GM21723 (cell line): ENCODE measurements at regions not wholly inside any gene's neighbourhood (a gene's known extent, or its start where the extent isn't known, plus 50 kb on each side); places are given as distances from the start of the nearest gene placed in this dataset.

Experiments
- ATAC-seq: cut with Tn5 transposase; IDR thresholded peaks from one replicate; pipeline ENCODE4 v1.9.1; 2021; ENCODE audit warnings: mild to moderate bottlenecking, moderate library complexity; ENCODE audit not compliant: unreplicated experiment

DNA sequence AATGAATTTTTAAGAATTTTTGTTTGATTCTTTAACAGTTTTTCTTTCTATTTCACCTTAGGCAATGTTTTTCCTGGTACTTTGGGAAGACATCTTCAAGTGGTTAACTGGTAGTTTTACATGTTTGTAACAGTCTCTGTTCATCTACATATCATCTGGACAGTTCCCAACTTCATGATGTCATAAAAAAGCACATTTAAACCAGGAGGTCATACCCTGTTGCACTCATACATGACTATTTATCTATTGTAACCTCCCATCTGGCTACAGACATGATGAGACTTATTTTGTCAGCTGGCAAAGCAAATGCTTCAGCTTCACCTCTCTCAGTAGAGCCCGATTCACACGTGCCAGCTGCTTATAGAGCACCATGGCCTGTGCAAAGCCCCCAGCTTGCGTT lies 99.8 kb upstream of the YPEL5 start:
- no peak for ATAC-seq

DNA sequence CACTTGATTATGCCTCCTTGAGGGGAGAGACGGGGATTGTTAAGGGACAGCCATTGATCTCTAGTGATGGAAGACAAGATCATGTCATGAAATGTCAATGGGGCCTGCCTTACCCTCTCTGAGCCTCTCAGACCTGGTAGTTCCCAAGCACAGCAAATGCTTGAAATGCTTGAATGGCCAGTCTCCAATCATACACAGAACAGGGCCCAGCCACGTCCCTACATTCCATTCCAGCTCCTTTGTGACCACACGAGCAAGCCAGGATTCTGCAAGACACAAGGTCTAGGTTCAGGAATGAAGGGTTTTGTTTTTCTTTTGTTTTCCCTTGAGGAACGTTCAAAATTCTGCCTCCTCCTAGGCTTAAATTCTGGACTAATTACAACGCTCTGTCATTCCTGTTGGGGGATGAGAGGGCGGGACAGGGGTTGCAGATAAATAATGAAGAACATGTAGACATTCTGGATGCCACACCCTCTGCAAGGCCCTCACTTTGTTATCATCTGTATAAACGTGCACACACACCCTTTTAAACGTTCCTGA lies 98.1 kb upstream of the YPEL5 start:
- no peak for ATAC-seq

DNA sequence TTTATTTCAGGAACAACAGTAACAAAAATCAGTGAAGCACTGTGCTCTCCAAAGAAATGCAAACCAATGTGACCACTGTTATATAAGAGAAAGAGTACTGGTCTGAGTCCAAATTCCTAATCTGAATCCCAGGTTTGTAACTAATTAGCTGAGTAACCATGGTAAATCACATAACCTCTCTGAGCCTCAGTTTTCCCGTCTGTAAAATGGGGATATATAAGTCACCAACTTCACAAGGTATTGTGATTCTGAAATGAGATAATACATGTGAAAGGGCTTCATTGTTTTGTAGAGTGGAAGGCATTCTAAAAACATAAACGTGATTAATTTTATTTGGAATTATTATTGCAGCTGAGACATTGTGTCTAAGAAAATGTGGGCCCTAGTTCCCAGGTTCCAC lies 91.3 kb upstream of the YPEL5 start:
- ATAC-seq, result no peak

DNA sequence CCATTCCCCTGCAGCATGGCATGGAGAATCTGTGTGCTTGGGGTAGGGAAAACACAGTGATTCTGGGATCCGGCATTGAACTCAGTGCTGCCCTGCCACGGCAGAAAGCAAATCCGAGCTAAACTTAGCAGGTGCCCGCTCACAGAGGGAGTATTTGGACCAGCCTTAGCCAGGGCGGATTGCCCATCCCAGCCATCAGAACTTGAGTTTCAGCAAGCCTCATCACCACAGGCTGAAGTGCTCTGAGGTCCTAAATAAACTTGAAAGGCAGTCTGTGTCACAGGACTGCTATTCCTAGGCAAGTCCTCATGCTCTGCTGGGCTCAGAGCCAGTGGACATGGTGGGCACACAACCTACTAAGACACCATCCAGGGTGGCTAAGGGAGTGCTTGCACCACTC lies 86.2 kb upstream of the YPEL5 start:
- ATAC-seq, result no peak

DNA sequence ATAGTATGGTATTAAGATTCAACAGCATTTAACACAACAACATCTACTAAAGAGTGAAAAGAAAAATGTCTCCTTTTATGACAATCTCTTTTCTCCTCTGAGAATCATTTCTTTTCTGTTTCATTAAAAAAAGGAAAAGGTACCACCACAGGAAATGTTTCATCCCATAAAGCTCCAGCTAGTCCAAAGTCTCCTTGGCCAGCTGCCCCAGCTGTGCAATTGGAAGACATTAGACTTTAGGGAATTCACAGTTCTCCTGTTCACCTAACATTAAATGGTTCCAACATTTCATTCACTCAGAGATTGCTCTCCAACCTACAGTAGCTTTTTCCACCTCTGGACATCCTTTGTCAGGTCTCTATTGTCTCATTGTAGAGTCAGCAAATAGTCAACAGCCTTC lies 78.7 kb upstream of the YPEL5 start:
- ATAC-seq, result no peak

DNA sequence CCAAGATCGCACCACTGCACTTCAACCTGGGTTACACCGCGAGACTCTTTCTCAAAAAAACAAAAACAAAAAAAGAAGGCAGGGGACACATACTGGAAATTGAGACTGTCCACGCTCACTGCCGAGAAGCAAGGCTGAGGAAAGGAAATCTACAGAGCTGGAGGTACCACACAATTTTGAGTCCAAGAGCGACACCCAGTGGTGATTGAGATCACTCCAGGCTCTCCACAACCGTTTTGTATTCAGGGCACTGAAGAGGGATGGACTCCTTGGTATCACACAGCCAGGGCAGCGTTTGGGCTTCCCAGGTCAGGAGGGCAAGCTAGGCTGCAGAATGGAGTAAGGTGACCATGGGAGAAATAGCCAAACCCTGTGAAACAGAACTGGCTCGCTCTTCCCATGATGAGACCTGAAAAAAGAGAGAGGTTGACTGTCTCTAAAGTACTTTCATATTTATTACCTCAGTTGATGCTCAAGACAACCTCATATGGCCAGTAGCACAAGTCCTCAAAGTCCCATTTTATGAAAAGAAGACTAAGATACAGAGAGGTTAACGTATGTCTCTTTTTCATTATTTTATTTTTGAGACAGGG lies 74.5 kb upstream of the YPEL5 start:
- ATAC-seq, result no peak

DNA sequence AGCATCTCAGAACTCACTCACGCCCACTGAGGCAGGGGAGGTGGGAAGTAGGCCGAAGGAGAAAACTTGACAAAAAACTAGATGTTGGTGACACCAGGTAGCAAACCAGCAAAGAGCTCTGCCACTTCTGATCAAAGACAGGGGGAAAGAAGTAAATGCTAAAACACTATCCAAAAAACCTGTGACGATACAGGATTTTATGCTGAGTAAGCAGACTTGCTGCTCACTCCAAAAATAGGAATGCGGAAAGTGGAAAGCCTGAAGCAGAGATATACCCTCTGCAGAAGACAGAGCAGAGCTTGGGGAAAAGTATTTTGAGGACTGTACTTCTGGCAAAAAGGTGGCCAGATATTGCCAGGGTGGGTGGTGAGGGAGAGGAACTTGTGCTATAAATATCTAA lies 73.3 kb upstream of the YPEL5 start:
- no peak for ATAC-seq

DNA sequence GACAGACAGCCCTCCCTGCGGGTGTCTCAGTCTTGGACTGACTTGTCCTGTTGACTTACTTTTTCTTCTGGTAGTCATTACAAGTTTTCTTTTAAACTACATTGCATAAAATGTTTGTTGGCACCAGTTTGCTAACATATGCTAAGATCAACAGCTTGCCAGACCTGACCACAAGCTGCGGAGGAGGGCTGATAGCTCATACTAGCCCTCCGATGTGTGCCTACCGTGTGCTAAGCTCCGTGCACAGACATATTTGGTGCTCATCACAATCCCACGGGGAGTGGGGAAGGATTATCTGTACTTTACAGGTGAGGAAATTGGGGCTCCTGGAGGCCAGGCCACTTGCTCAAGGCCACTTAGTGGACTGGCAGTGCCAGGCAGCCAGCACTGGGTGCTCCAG lies 72.8 kb upstream of the YPEL5 start:
- no peak for ATAC-seq

DNA sequence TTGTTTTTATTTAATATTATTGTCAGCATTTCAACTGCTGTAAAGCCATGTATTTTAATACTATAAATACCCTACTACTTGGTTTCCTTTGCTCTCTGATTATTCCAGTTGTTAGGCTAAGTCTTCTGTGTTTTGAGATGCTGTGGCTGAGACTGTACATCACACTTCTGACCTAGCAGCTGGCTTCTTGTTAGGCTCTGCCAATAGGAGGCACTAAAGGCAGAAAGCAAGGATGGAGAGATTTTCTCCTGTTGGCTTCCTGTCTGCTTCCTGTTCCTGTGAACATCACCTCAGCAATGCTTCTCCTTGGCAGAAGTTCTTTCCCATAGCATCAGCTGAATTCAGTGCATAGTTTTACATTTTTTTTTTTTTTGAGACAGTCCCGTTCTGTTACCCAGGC lies 68.3 kb upstream of the YPEL5 start:
- ATAC-seq, result no peak

DNA sequence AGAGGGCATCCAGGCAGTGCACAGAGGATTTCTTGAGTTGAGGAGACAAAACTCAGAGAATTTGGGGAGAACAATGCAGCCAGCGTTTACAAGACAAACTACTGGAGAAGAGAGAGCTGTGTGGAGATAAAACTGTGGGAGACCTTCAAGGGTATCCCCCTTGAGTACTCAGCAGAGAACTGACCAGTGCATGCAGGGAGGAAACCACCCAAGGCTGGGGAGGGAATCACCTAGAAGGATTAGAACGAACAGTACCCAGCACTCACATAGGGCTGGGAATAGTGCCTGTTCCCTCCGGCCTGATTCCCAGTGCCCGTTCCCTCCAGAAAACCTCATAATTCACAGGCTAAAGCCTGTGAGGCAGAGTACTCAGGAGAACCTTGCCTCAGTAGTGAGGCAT lies 61.9 kb upstream of the YPEL5 start:
- no peak for ATAC-seq

DNA sequence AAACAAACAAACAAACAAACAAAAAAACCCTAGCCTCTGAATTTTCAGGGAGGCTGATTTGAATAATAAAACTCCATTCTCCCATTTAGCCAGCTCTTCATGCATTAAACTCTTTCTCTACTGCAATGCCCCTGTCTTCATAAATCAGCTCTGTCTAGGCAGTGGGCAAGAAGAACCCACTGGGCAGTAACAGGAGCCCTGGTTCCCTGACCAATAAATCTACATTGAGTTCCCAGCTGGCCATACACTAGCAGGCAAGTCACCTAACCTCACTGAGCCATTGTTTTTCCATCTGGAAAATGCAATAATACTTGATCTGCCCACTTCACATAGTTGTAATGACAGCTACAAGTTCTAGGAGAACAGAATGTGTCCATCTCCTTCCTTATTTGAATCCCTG lies 57.6 kb upstream of the YPEL5 start:
- ATAC-seq, result no peak

DNA sequence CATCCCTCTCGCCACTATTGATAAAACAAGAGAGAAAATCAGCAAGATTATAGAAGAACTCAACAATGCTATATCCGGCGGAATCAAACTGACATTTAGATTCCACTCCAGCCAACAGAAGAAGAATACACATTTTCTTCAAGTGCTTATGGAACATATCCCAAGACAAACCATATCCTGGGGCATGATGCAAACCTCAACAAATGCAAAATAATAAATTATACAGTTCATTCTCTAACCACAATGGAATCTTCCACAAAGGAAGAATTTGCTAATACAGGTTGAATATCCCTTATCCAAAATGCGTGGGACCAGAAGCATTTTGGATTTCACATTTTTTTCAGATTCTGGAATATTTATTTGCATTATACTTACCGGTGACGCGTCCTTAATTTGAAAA lies 51.4 kb upstream of the YPEL5 start:
- ATAC-seq, result no peak

DNA sequence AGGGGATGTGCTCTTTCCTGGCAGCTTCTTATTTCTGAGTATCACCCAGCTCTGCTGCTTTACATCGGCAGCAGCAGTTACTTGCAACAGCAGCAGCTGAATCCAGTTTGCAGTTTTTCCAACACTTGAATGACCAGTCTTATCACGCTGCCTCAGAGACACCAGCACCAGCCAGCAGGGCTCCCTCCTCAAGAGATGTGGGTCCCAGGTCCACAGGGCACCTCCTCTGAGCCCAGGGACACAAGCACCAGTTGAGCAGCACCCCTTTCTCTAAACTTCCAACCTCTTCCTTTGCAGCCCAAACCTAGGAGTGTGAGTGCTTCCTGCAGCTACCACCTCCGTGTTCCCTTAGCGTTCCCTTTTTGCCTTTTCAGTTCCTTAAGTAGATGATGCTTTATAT lies 50.4 kb upstream of the YPEL5 start:
- ATAC-seq, result no peak
